ENCODE measurements at regions not wholly inside any gene's neighbourhood (a gene's known extent, or its start where the extent isn't known, plus 50 kb on each side); places are given as distances from the start of the nearest gene placed in this dataset.

DNA sequence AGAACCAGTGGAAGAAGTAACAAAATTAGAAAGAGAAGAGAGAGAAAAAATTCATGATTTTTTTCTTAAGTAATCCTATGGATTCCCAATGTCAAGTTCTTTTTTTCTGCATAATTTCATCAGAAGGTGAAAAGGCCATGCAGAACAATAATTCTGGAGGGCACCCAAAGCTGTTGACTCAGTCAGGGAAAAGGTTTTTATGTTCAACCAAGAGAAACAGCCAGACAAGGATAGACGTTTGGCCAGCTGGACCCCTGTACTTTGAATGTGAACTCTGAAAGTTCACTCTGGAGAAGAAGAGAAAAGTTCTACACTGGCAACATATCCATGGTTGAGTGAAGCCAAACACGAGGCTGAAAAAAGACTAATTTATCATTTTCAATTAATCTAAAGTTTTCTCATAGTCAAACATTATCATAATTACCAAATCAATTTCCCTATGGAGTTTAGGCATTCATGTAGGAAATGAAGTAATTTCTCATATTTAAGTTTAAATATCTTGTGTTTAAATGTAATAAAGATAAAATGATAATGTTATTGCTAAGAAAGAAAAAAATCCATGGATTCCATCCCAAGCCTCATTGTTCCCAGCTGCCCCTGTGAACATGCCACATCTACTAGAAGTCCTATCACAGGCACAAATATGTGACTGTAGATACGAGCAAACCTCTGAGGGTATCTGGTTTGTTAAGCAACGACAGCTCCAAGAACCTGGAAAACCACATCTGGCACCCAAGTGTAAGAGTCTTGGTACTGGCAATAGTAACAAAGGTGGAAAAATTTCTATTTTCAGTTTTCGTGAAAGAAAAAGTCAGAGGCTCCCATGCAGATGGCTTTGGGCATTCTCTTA lies 742.7 kb upstream of the ACVR2A start:
- TF ChIP-seq, protein P1, sequence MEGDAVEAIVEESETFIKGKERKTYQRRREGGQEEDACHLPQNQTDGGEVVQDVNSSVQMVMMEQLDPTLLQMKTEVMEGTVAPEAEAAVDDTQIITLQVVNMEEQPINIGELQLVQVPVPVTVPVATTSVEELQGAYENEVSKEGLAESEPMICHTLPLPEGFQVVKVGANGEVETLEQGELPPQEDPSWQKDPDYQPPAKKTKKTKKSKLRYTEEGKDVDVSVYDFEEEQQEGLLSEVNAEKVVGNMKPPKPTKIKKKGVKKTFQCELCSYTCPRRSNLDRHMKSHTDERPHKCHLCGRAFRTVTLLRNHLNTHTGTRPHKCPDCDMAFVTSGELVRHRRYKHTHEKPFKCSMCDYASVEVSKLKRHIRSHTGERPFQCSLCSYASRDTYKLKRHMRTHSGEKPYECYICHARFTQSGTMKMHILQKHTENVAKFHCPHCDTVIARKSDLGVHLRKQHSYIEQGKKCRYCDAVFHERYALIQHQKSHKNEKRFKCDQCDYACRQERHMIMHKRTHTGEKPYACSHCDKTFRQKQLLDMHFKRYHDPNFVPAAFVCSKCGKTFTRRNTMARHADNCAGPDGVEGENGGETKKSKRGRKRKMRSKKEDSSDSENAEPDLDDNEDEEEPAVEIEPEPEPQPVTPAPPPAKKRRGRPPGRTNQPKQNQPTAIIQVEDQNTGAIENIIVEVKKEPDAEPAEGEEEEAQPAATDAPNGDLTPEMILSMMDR (IDR thresholded peaks at IDR 0.05), result no peak
- no peak for TF ChIP-seq POLR2A (IDR thresholded peaks at IDR 0.05)
- no peak for TF ChIP-seq EP300 (IDR thresholded peaks at IDR 0.05)
